ENCODE measurements at regions not wholly inside any gene's neighbourhood (a gene's known extent, or its start where the extent isn't known, plus 50 kb on each side); places are given as distances from the start of the nearest gene placed in this dataset.

- TF ChIP-seq CTCF (IDR thresholded peaks at IDR 0.05) = no peak
- no peak for TF ChIP-seq EP300 (IDR thresholded peaks at IDR 0.05; ENCODE audit: low read depth)
- TF ChIP-seq POLR2A (IDR thresholded peaks at IDR 0.05) = no peak
These were observed 54.2 kb upstream of the ETS2 start for GRCh38 chr21:38751379-38752050.
